Caco-2 (cell line): ENCODE measurements at regions not wholly inside any gene's neighbourhood (a gene's known extent, or its start where the extent isn't known, plus 50 kb on each side); places are given as distances from the start of the nearest gene placed in this dataset.

Experiments
- BruUV-seq: library from RNA; stranded (reverse); fragments of 400-500 nt; replicated peaks from 2 replicates; lab custom pipeline; 2021; lab: Mats Ljungman, UMichigan
- CTCF ChIA-PET: fragments of 300-600 bp; sonication (Branson Sonifier 250); formaldehyde crosslinking; loops from one replicate; lab custom pipeline; 2022; ENCODE audit warnings: antibody characterized with exemption; lab: Charles Lee
- POLR2A ChIA-PET: fragments of 300-600 bp; sonication (Branson Sonifier 250); formaldehyde crosslinking; loops from one replicate; lab custom pipeline; 2022; ENCODE audit warnings: antibody characterized with exemption; lab: Charles Lee
- DNase-seq, 2 experiments: peaks; one replicate each; pipeline versions ENCODE4 v3.0.0 to v3.0.0-alpha.2; 2020 to 2022
- H3K27me3 ChIP-seq: replicated peaks from 2 replicates; pipeline ENCODE4 v1.6.0; 2011; ENCODE audit warnings: low read length; ENCODE audit not compliant: control insufficient read depth, insufficient read depth
- H3K36me3 ChIP-seq: 2 replicates; pipeline ENCODE4 v1.5.1; 2011; ENCODE audit warnings: low read length; ENCODE audit not compliant: control insufficient read depth, insufficient read depth
- H3K4me1 ChIP-seq: fragments of 250-450 bp; sonication (Bioruptor Pico); 2 replicates; pipeline ENCODE4 v1.5.1; 2020; ENCODE audit warnings: mild to moderate bottlenecking
- H3K4me3 ChIP-seq: 2 replicates; pipeline ENCODE4 v1.5.1; 2011; ENCODE audit warnings: low read depth, mild to moderate bottlenecking, control low read depth, low read length
- H3K9me3 ChIP-seq: fragments of 250-450 bp; sonication (Bioruptor Pico); 2 replicates; pipeline ENCODE4 v1.5.1; 2020; ENCODE audit warnings: mild to moderate bottlenecking, moderate library complexity
- H3K27ac Mint-ChIP-seq: one replicate; pipeline ENCODE4 v1.8.0; 2022; ENCODE audit warnings: mixed read lengths; ENCODE audit not compliant: unreplicated experiment
- H3K27me3 Mint-ChIP-seq: one replicate; pipeline ENCODE4 v1.8.0; 2022; ENCODE audit warnings: mixed read lengths; ENCODE audit not compliant: insufficient read depth, unreplicated experiment
- H3K36me3 Mint-ChIP-seq: one replicate; pipeline ENCODE4 v1.8.0; 2022; ENCODE audit warnings: mild to moderate bottlenecking, mixed read lengths; ENCODE audit not compliant: insufficient read depth, unreplicated experiment
- H3K4me1 Mint-ChIP-seq: one replicate; pipeline ENCODE4 v1.8.0; 2022; ENCODE audit warnings: low read depth, mixed read lengths; ENCODE audit not compliant: unreplicated experiment
- H3K4me3 Mint-ChIP-seq: one replicate; pipeline ENCODE4 v1.8.0; 2022; ENCODE audit warnings: mild to moderate bottlenecking, moderate library complexity, mixed read lengths; ENCODE audit not compliant: unreplicated experiment
- H3K9me3 Mint-ChIP-seq: one replicate; pipeline ENCODE4 v1.8.0; 2022; ENCODE audit warnings: mixed read lengths; ENCODE audit not compliant: unreplicated experiment
- CTCF ChIP-seq, 2 experiments: fragments of 200-600 bp in 1 of 2; IDR thresholded peaks; 1 replicate in 1 of 2; 2 replicates in 1 of 2; pipeline versions ENCODE4 v1.5.1 to v1.8.0; 2011 to 2022; ENCODE audit warnings: antibody characterized with exemption in 1 of 2, control low read depth in 1 of 2, inconsistent platforms in 1 of 2, low read depth in 1 of 2, low read length in 1 of 2, mild to moderate bottlenecking in 1 of 2, moderate library complexity in 1 of 2; ENCODE audit not compliant: insufficient read depth in 1 of 2, severe bottlenecking in 1 of 2, unreplicated experiment in 1 of 2
- intact Hi-C: fragments of 100-400 bp; cut with micrococcal nuclease; formaldehyde crosslinking; loops from one replicate; pipeline ENCODE4 v1.10.0; 2022; ENCODE audit not compliant: unreplicated experiment

DNA sequence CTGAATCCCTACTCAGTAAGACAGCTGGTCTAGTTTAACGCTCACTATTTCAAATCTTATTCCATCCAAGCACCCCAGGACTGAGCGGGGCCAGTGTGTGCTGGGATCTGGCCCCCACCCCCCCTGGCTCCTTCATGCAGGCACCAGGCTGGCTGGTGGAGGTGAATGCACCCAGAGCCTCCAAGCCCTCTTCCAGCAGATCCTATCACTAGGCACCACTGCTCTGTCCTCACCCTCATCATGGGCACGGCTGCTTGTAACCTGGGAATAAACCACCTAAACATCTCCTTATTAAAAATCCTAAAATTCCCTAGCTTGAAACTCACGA lies 194.3 kb downstream of the ARL4C start:
- no peaks in the 10 kb centered on the region for H3K27me3 Mint-ChIP-seq
- no TSS peak for BruUV-seq
- H3K4me3 Mint-ChIP-seq, result no peak overlapping the region
- Histone ChIP-seq H3K27me3 (no peaks in the 10 kb centered on the region), H3K4me3 (no peak overlapping the region), H3K4me1 (peaks cover 12% of the 10 kb centered on the region), H3K36me3 (no peaks in the 10 kb centered on the region; the same call in 1 of the 2 replicates), H3K9me3 (no peaks in the 10 kb centered on the region)
- CTCF ChIA-PET, result no interaction called here
- POLR2A ChIA-PET, result no interaction called here
- peaks cover 40% of the 10 kb centered on the region for H3K4me1 Mint-ChIP-seq
- no peaks in the 10 kb centered on the region for H3K36me3 Mint-ChIP-seq
- H3K9me3 Mint-ChIP-seq, result no peaks in the 10 kb centered on the region
- no peak overlapping the region for H3K27ac Mint-ChIP-seq
- intact Hi-C loops, result no loop called here
- DNase-seq, result no peak
- TF ChIP-seq CTCF (IDR thresholded peaks at IDR 0.05; ENCODE audit: insufficient read depth in 1 of 2, low read depth in 1 of 2, low read length in 1 of 2, severe bottlenecking in 1 of 2, unreplicated experiment in 1 of 2), result no peak

- Mint-ChIP-seq H3K4me3 (no peak overlapping the region), H3K27ac (no peak overlapping the region), H3K36me3 (no peaks in the 10 kb centered on the region), H3K9me3 (no peaks in the 10 kb centered on the region), H3K27me3 (no peaks in the 10 kb centered on the region), H3K4me1 (peaks cover 37% of the 10 kb centered on the region)
- Histone ChIP-seq H3K4me3 (no peak overlapping the region), H3K9me3 (no peaks in the 10 kb centered on the region), H3K27me3 (no peaks in the 10 kb centered on the region), H3K4me1 (peaks cover 12% of the 10 kb centered on the region), H3K36me3 (no peaks in the 10 kb centered on the region)
- intact Hi-C loops, result no loop called here
- DNase-seq, result no peak
- CTCF ChIA-PET, result no interaction called here
- TF ChIP-seq CTCF (IDR thresholded peaks at IDR 0.05; ENCODE audit: insufficient read depth in 1 of 2, low read depth in 1 of 2, low read length in 1 of 2, severe bottlenecking in 1 of 2, unreplicated experiment in 1 of 2), result no peak
- no TSS peak for BruUV-seq
- POLR2A ChIA-PET, result no interaction called here
Measured at GRCh38 chr2:234300932-234301823, 195.7 kb downstream of the ARL4C start.

GRCh38 chr2:234300391-234300925 lies 196.4 kb downstream of the ARL4C start:
- Mint-ChIP-seq H3K9me3 (no peaks in the 10 kb centered on the region), H3K36me3 (no peaks in the 10 kb centered on the region), H3K27me3 (no peaks in the 10 kb centered on the region), H3K4me3 (no peak overlapping the region), H3K27ac (no peak overlapping the region), H3K4me1 (peaks cover 31% of the 10 kb centered on the region)
- peaks cover 10% of the 10 kb centered on the region for H3K4me1 ChIP-seq
- intact Hi-C loops, result no loop called here
- H3K36me3 ChIP-seq, result no peaks in the 10 kb centered on the region
- H3K4me3 ChIP-seq, result no peak overlapping the region
- no peaks in the 10 kb centered on the region for H3K9me3 ChIP-seq
- no TSS peak for BruUV-seq
- no peak for TF ChIP-seq CTCF (IDR thresholded peaks at IDR 0.05; ENCODE audit: insufficient read depth in 1 of 2, low read depth in 1 of 2, low read length in 1 of 2, severe bottlenecking in 1 of 2, unreplicated experiment in 1 of 2)
- no peak for DNase-seq
- ChIA-PET CTCF (no interaction called here), POLR2A (no interaction called here)
- no peaks in the 10 kb centered on the region for H3K27me3 ChIP-seq
